ENCODE measurements at regions not wholly inside any gene's neighbourhood (a gene's known extent, or its start where the extent isn't known, plus 50 kb on each side); places are given as distances from the start of the nearest gene placed in this dataset.

DNA sequence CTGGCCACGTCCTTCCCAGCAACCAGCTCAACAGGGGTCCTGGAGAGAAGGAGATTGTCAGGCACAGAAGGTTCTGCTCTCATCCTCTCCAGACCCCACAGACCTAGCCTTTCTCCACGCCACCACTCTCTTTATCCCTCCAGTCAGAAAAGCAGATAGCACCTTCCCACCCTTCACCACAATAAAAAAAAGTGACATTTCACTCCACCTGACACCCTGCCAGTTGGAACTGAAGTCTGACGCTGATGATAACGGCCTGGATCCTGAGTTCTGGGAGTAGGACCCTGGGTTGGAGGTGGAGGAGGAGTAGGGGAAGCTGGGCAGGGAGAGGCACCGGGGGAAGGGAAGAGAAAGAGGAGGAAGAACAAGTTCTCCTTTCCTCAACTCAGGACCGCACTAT is 127.5 kb upstream of the ANO1 start:
- peak overlapping the region; percentile 51 for H2BK120ac ChIP-seq (replicated peaks; ENCODE audit: low read depth, low read length)
- no peak overlapping the region for H3K56ac ChIP-seq (replicated peaks; ENCODE audit: insufficient read length, low read depth, low read length)
- H2BK15ac ChIP-seq (ENCODE audit: low read length) = peak overlapping the region; percentile 61; the same call in 1 of the 2 replicates
- no peak overlapping the region for H3K4ac ChIP-seq (replicated peaks; ENCODE audit: insufficient read length, low read depth, low read length)
- no peak overlapping the region for H3K18ac ChIP-seq (ENCODE audit: extremely low read depth, low read length)
- CTCF ChIA-PET (ENCODE audit: partially characterized antibody) = interaction anchor here (0.6 to 8.6 kb wide), 43 partner anchors 9 to 247 kb away, joined by 3 to 103 read pairs (median 9); partner anchors contain the start of gene ANO1
- WGBS, 2 experiments (ENCODE audit: extremely low coverage in 1 of 2, insufficient coverage in 1 of 2, insufficient read length in 1 of 2, insufficient replicate concordance in 2 of 2, low coverage in 1 of 2, low lambda C conversion rate in 2 of 2, missing lambda C conversion rate in 1 of 2) = 92% methylated on average over 6 of the region's 6 CpGs; no CpG with 5 or more reads in 1 of the 2 experiments
- H3K27me3 ChIP-seq (replicated peaks in 1 of 4; ENCODE audit: control insufficient read depth in 3 of 4, extremely low read depth in 1 of 4, insufficient read depth in 3 of 4, low read length in 3 of 4) = no peaks in the 10 kb centered on the region; a peak in 1 of 7 replicates
- DNase-seq (ENCODE audit: low read depth in 1 of 2, low spot score in 2 of 2) = no peak
- no peak overlapping the region for H3K4me3 ChIP-seq (ENCODE audit: extremely low read depth in 1 of 4, insufficient read depth in 2 of 4, low read depth in 3 of 4, low read length in 4 of 4)
- no peaks in the 10 kb centered on the region for H4K20me1 ChIP-seq (replicated peaks in 1 of 2; ENCODE audit: control insufficient read depth in 1 of 2, insufficient read depth in 2 of 2, low read length in 2 of 2)
- H2BK12ac ChIP-seq (ENCODE audit: low read depth, low read length) = no peak overlapping the region
- H3K23me2 ChIP-seq (ENCODE audit: low read depth, low read length) = no peaks in the 10 kb centered on the region
- no peak overlapping the region for H2BK5ac ChIP-seq (ENCODE audit: low read depth, low read length)
- H3K4me1 ChIP-seq (replicated peaks in 1 of 4; ENCODE audit: control insufficient read depth in 3 of 4, insufficient read depth in 4 of 4, low read length in 3 of 4) = peaks cover 4 to 16% (median 9%) of the 10 kb centered on the region in 4 experiments; a peak in 6 of 7 replicates
- POLR2A ChIA-PET (ENCODE audit: partially characterized antibody) = interaction anchor here (1.4 kb wide), 1 partner anchor 123 kb away, joined by 3 read pairs; no protein-coding TSS in a partner anchor
- H3K36me3 ChIP-seq (ENCODE audit: control insufficient read depth in 2 of 4, insufficient read depth in 4 of 4, low read length in 3 of 4) = no peaks in the 10 kb centered on the region
- no peak overlapping the region for H3K14ac ChIP-seq (ENCODE audit: insufficient read length)
- H4K5ac ChIP-seq (ENCODE audit: insufficient read length, low read depth, low read length) = no peak overlapping the region
- no peak overlapping the region for H4K8ac ChIP-seq (ENCODE audit: extremely low read depth, insufficient read depth, low read length)
- H2AFZ ChIP-seq (ENCODE audit: low read length) = no peak overlapping the region
- no peaks in the 10 kb centered on the region for H3K79me2 ChIP-seq (ENCODE audit: control insufficient read depth in 1 of 2, insufficient read depth in 2 of 2, low read length in 2 of 2)
- H2AK5ac ChIP-seq (ENCODE audit: low read depth, low read length) = no peak overlapping the region
- H3K9me3 ChIP-seq (ENCODE audit: insufficient read depth in 2 of 2, low read depth in 1 of 2, low read length in 1 of 2) = peaks cover 0 to 4% of the 10 kb centered on the region in 2 experiments; a peak in 1 of 4 replicates
- no peak overlapping the region for H3K4me2 ChIP-seq (ENCODE audit: insufficient read depth in 1 of 2, low read depth in 2 of 2, low read length in 2 of 2)
- no peak overlapping the region for H3K23ac ChIP-seq (ENCODE audit: insufficient read length)
- no peaks in the 10 kb centered on the region for H3K79me1 ChIP-seq (ENCODE audit: low read depth, low read length)
- peak overlapping the region; percentile 72; the same call in 1 of the 2 replicates for H2BK20ac ChIP-seq (ENCODE audit: low read length)
- no peak for FAIRE-seq
- H3K9ac ChIP-seq (replicated peaks in 1 of 4; ENCODE audit: extremely low read depth in 1 of 4, low read depth in 3 of 4, low read length in 3 of 4) = no peak overlapping the region
- H3K27ac ChIP-seq (ENCODE audit: low read depth, low read length) = no peak overlapping the region
- H4K91ac ChIP-seq (replicated peaks; ENCODE audit: insufficient read length, low read length) = peak overlapping the region; percentile 80
- TF ChIP-seq KDM5A (IDR thresholded peaks at IDR 0.05; ENCODE audit: low read length) = no peak
- no peak for TF ChIP-seq POU5F1 (IDR thresholded peaks at IDR 0.05; ENCODE audit: low read depth, low read length)
- TF ChIP-seq EP300 (IDR thresholded peaks at IDR 0.05; ENCODE audit: borderline replicate concordance in 1 of 2, low read depth in 2 of 2, low read length in 2 of 2) = no peak
- no peak for TF ChIP-seq NANOG (IDR thresholded peaks at IDR 0.05; ENCODE audit: insufficient read depth, low read depth, low read length, poor library complexity, severe bottlenecking)
- no peak for TF ChIP-seq RFX5 (IDR thresholded peaks at IDR 0.05; ENCODE audit: borderline replicate concordance, low read depth, low read length)
- no peak for TF ChIP-seq SUZ12 (IDR thresholded peaks at IDR 0.05; ENCODE audit: low read length)
- TF ChIP-seq ATF3 (IDR thresholded peaks at IDR 0.05; ENCODE audit: insufficient read depth, low read depth, low read length) = no peak
- TF ChIP-seq TEAD4 (IDR thresholded peaks at IDR 0.05; ENCODE audit: low read depth, low read length) = no peak
- TF ChIP-seq ATF2 (IDR thresholded peaks at IDR 0.05; ENCODE audit: low read length) = no peak
- no peak for TF ChIP-seq CBX8 (IDR thresholded peaks at IDR 0.05; ENCODE audit: borderline replicate concordance, low read depth, low read length)
- TF ChIP-seq POLR2A (IDR thresholded peaks at IDR 0.05; ENCODE audit: control extremely low read depth in 1 of 2, low read depth in 2 of 2, low read length in 2 of 2) = no peak
- no peak for TF ChIP-seq JUN (IDR thresholded peaks at IDR 0.05; ENCODE audit: low read depth, low read length)
